ENCODE measurements at regions not wholly inside any gene's neighbourhood (a gene's known extent, or its start where the extent isn't known, plus 50 kb on each side); places are given as distances from the start of the nearest gene placed in this dataset.

- TF ChIP-seq, protein P1, sequence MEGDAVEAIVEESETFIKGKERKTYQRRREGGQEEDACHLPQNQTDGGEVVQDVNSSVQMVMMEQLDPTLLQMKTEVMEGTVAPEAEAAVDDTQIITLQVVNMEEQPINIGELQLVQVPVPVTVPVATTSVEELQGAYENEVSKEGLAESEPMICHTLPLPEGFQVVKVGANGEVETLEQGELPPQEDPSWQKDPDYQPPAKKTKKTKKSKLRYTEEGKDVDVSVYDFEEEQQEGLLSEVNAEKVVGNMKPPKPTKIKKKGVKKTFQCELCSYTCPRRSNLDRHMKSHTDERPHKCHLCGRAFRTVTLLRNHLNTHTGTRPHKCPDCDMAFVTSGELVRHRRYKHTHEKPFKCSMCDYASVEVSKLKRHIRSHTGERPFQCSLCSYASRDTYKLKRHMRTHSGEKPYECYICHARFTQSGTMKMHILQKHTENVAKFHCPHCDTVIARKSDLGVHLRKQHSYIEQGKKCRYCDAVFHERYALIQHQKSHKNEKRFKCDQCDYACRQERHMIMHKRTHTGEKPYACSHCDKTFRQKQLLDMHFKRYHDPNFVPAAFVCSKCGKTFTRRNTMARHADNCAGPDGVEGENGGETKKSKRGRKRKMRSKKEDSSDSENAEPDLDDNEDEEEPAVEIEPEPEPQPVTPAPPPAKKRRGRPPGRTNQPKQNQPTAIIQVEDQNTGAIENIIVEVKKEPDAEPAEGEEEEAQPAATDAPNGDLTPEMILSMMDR (IDR thresholded peaks at IDR 0.05; ENCODE audit: control extremely low read depth in 1 of 3, insufficient read depth in 1 of 3, low read depth in 1 of 3, low read length in 3 of 3): no peak
- TF ChIP-seq POLR2A (IDR thresholded peaks at IDR 0.05; ENCODE audit: control extremely low read depth in 1 of 2, low read depth in 2 of 2, low read length in 2 of 2) (no peak), KDM5A (IDR thresholded peaks at IDR 0.05; ENCODE audit: low read length) (no peak), EZH2 (IDR thresholded peaks at IDR 0.05; ENCODE audit: low read depth, low read length, severe bottlenecking) (no peak), BACH1 (IDR thresholded peaks at IDR 0.05; ENCODE audit: low read length) (no peak), POLR2AphosphoS5 (IDR thresholded peaks at IDR 0.05; ENCODE audit: low read depth, low read length) (no peak), HDAC2 (IDR thresholded peaks at IDR 0.05; ENCODE audit: borderline replicate concordance in 1 of 2, low read depth in 2 of 2, low read length in 2 of 2) (no peak), EP300 (IDR thresholded peaks at IDR 0.05; ENCODE audit: borderline replicate concordance in 1 of 2, low read depth in 2 of 2, low read length in 2 of 2) (no peak), SUZ12 (IDR thresholded peaks at IDR 0.05; ENCODE audit: low read length) (no peak), ZNF274 (IDR thresholded peaks at IDR 0.05; ENCODE audit: borderline replicate concordance, extremely low read depth, low read length) (no peak), USF2 (IDR thresholded peaks at IDR 0.05; ENCODE audit: low read length) (no peak), JUN (IDR thresholded peaks at IDR 0.05; ENCODE audit: low read depth, low read length) (no peak)
These were observed 52.0 kb upstream of the PRSS23 start for GRCh38 chr11:86748296-86748695.
